HAP-1 (cell line): ENCODE measurements at regions not wholly inside any gene's neighbourhood (a gene's known extent, or its start where the extent isn't known, plus 50 kb on each side); places are given as distances from the start of the nearest gene placed in this dataset.

Experiments used
- DNase-seq, 2 experiments: peaks; one replicate each; pipeline ENCODE4 v3.0.0-alpha.2; 2016 to 2020; ENCODE audit warnings: low spot score in 2 of 2
- H3K27me3 ChIP-seq: fragments of 250-450 bp; sonication (Bioruptor Pico); 2 replicates; pipeline ENCODE4 v1.5.1; 2020; ENCODE audit warnings: low read depth, mild to moderate bottlenecking, moderate library complexity
- H3K36me3 ChIP-seq: fragments of 250-450 bp; sonication (Bioruptor Pico); replicated peaks from 2 replicates; pipeline ENCODE4 v1.5.1; 2020; ENCODE audit warnings: mild to moderate bottlenecking
- H3K4me1 ChIP-seq: fragments of 250-450 bp; sonication (Bioruptor Pico); 2 replicates; pipeline ENCODE4 v1.5.1; 2020; ENCODE audit warnings: mild to moderate bottlenecking
- H3K4me3 ChIP-seq: fragments of 250-450 bp; sonication (Bioruptor Pico); 2 replicates; pipeline ENCODE4 v1.5.1; 2020; ENCODE audit warnings: mild to moderate bottlenecking, moderate library complexity
- H3K9me3 ChIP-seq: fragments of 250-450 bp; sonication (Bioruptor Pico); 2 replicates; pipeline ENCODE4 v1.5.1; 2020; ENCODE audit warnings: mild to moderate bottlenecking, moderate library complexity
- in situ Hi-C: fragments of 300-500 bp; cut with MboI; formaldehyde crosslinking; loops from 3 replicates; pipeline ENCODE4 v1.14.3; 2020; ENCODE audit warnings: low sequenced_read_pairs, inconsistent platforms, mixed read lengths

DNA sequence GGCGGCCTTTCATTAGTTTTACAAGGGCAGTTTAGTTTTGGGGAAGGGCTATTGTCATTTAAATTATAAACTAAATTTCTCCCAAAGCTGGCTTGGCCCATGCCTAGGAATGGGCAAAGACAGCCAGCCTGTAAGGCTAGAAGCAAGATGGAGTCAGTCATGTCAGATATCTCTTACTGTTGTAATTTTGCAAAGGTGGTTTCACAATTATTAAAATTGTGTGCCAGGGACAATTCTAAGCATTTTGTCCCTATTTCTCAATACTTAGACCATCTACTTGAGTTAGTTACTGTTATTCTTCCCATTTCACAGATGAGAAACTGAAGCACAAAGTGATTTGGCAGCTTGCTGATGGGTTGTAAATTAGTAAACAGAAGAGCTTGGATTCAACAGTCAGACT lies 467.7 kb upstream of the GOT2 start:
- no peaks in the 10 kb centered on the region for H3K36me3 ChIP-seq
- H3K4me3 ChIP-seq: no peak overlapping the region
- H3K4me1 ChIP-seq: no peaks in the 10 kb centered on the region
- H3K9me3 ChIP-seq: no peaks in the 10 kb centered on the region
- peaks cover 7% of the 10 kb centered on the region; the same call in 1 of the 2 replicates for H3K27me3 ChIP-seq
- DNase-seq: no peak
- in situ Hi-C loops: no loop called here

DNA sequence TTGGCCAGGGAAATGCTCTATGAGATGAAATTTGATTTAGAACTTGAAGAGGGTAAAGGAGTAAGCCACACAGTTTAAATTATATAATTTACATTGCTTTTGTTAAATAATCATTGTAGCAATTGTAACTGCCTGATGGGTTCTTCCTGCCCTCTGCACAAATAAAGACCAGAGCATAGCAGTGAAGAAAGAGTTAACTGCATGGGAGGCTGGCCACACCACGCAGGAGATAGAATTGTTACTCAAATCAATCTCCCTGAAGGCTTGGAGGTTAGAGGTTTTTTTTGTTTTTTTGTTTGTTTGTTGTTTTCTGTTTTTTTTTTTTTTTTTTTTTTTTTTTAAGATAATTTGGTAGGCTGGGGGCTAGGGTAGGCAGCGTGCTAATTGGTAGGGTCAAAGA lies 467.0 kb upstream of the GOT2 start:
- Histone ChIP-seq H3K4me3 (no peak overlapping the region), H3K36me3 (no peaks in the 10 kb centered on the region), H3K9me3 (no peaks in the 10 kb centered on the region), H3K4me1 (no peaks in the 10 kb centered on the region), H3K27me3 (peaks cover 7% of the 10 kb centered on the region; the same call in 1 of the 2 replicates)
- in situ Hi-C loops: no loop called here
- DNase-seq: no peak

- in situ Hi-C loops: no loop called here
- DNase-seq: no peak
- Histone ChIP-seq H3K27me3 (peaks cover 11% of the 10 kb centered on the region; the same call in 1 of the 2 replicates), H3K36me3 (no peaks in the 10 kb centered on the region), H3K4me3 (no peak overlapping the region), H3K4me1 (no peaks in the 10 kb centered on the region), H3K9me3 (no peaks in the 10 kb centered on the region)
Observed at GRCh38 chr16:59198487-59198886, 464.4 kb upstream of the GOT2 start.

DNA sequence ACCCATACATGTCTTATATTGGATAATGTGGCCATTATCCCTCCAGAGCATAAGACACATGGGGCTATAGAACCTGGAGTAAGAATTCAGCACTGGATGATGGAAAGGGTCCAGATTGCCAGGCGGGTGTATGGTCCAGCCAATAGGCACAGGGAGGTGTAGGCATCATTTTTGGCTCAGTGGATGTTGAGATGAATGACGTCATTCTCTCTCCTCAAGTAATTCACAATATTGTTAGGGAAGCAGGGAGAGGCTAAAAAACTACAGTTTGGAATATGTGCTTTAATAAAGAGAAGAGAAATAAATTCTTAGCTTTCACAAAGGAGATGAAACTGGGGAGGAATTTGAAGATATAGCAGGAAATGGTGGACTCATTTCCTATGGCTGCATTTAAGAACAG lies 461.1 kb upstream of the GOT2 start:
- Histone ChIP-seq H3K36me3 (no peaks in the 10 kb centered on the region), H3K9me3 (no peaks in the 10 kb centered on the region), H3K27me3 (peaks cover 5% of the 10 kb centered on the region; the same call in 1 of the 2 replicates), H3K4me1 (no peaks in the 10 kb centered on the region), H3K4me3 (no peak overlapping the region)
- in situ Hi-C loops: no loop called here
- no peak for DNase-seq

DNA sequence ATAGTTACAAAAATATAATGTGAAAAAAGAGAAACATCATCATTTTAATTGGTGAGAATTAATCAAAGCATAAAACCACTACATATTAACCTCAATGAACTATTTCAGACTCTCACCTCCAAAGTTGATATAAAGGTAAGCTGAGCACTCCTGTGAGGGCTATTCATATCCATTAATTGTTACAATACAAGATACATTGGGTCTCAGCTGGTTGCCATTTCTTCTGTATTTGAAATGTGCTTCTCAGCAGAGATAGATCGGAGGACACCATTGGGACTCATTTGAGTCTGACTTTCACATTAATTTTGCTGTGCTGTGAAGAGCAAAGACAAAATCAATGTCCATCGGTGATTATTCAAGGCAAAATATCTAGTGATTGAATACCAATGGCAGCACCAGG lies 459.5 kb upstream of the GOT2 start:
- Histone ChIP-seq H3K9me3 (no peaks in the 10 kb centered on the region), H3K36me3 (no peaks in the 10 kb centered on the region), H3K27me3 (peaks cover 5% of the 10 kb centered on the region; the same call in 1 of the 2 replicates), H3K4me1 (no peaks in the 10 kb centered on the region), H3K4me3 (no peak overlapping the region)
- in situ Hi-C loops: no loop called here
- DNase-seq: no peak

GRCh38 chr16:59192551-59193199 lies 458.6 kb upstream of the GOT2 start:
- Histone ChIP-seq H3K27me3 (peaks cover 5% of the 10 kb centered on the region; the same call in 1 of the 2 replicates), H3K36me3 (no peaks in the 10 kb centered on the region), H3K9me3 (no peaks in the 10 kb centered on the region), H3K4me1 (no peaks in the 10 kb centered on the region), H3K4me3 (no peak overlapping the region)
- in situ Hi-C loops: no loop called here
- peak in 1 of 2 experiments; percentile 81 for DNase-seq

DNA sequence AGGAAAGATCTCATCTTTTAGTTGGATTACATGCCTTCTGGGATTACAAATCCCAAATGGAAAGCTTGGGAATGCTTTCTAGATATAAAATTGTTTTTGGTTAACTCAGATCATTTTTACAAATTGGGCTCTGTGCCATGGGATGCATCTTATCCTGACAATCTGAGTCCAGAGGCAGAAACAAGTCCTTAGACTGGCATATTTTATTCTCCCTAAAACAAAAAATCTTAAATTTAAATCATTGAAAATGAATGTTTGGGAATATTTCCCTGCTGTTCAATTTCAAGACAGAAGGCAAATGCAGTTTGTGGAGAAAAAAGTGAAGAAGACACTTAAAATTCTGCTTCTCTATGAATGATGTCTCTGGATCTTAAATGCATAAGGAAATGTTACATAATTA lies 456.6 kb upstream of the GOT2 start:
- no peak overlapping the region for H3K4me3 ChIP-seq
- H3K36me3 ChIP-seq: no peaks in the 10 kb centered on the region
- peaks cover 5% of the 10 kb centered on the region; the same call in 1 of the 2 replicates for H3K27me3 ChIP-seq
- no peaks in the 10 kb centered on the region for H3K4me1 ChIP-seq
- H3K9me3 ChIP-seq: no peaks in the 10 kb centered on the region
- no peak for DNase-seq
- in situ Hi-C loops: no loop called here

GRCh38 chr16:59188029-59188428 lies 453.9 kb upstream of the GOT2 start:
- DNase-seq: no peak
- in situ Hi-C loops: no loop called here
- no peak overlapping the region for H3K4me3 ChIP-seq
- H3K36me3 ChIP-seq: no peaks in the 10 kb centered on the region
- no peaks in the 10 kb centered on the region for H3K4me1 ChIP-seq
- no peaks in the 10 kb centered on the region for H3K27me3 ChIP-seq
- no peaks in the 10 kb centered on the region for H3K9me3 ChIP-seq

GRCh38 chr16:59181821-59182420 lies 447.8 kb upstream of the GOT2 start:
- H3K4me1 ChIP-seq: no peaks in the 10 kb centered on the region
- in situ Hi-C loops: no loop called here
- H3K9me3 ChIP-seq: no peaks in the 10 kb centered on the region
- no peak for DNase-seq
- no peaks in the 10 kb centered on the region for H3K36me3 ChIP-seq
- H3K27me3 ChIP-seq: no peaks in the 10 kb centered on the region
- H3K4me3 ChIP-seq: no peak overlapping the region

DNA sequence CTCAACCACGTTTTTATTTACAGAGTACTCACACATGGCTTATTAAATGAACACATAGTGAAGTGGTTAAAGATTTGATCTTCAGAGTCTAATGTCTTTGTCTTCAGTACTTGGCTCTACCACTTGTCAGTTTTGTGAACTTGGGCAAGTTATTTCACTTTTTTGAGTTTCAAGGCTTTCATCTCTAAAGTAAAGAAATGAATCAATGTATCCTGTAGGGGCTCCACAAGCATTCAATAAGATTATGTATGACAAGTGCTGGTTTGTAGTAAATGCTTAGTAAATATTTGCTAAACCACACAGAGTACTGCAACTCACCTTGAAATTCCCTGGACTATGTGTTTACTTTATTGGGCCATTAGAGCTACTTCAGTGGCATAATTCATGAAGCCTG lies 446.0 kb upstream of the GOT2 start:
- no peaks in the 10 kb centered on the region for H3K36me3 ChIP-seq
- in situ Hi-C loops: no loop called here
- H3K4me1 ChIP-seq: no peaks in the 10 kb centered on the region
- H3K4me3 ChIP-seq: no peak overlapping the region
- no peak for DNase-seq
- H3K9me3 ChIP-seq: no peaks in the 10 kb centered on the region
- H3K27me3 ChIP-seq: no peaks in the 10 kb centered on the region

DNA sequence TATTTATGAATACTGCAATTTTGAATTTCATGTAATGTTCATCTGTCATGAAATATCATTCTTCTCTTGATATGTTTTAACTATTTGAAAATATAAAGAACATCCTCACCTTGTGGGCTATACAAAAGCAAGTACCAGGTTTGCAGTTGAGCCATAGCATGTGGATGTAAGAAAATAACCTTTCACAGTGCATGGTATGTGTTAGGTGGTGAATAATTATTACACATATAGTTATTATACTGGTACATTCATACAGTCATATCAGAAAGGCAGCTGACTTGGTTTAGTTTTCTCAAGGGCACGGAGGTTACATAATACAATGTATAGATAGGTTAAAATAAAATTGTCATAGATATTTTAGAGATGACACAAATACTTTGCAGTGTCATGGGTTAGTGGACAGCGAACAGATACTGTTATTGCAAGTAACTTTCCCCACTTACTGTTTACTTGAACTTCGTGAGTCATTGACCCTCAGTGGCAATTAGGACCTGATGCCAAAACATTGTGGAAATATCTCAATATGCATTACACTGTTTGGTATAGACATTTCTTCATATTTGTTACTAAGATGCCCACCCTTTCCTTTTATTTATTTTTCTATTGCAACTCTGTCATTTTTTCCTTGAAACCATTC lies 445.4 kb upstream of the GOT2 start:
- Histone ChIP-seq H3K4me1 (no peaks in the 10 kb centered on the region), H3K36me3 (no peaks in the 10 kb centered on the region), H3K9me3 (no peaks in the 10 kb centered on the region), H3K4me3 (no peak overlapping the region), H3K27me3 (no peaks in the 10 kb centered on the region)
- no peak for DNase-seq
- in situ Hi-C loops: no loop called here

- Histone ChIP-seq H3K36me3 (no peaks in the 10 kb centered on the region), H3K4me3 (no peak overlapping the region), H3K4me1 (peaks cover 18% of the 10 kb centered on the region), H3K27me3 (no peaks in the 10 kb centered on the region), H3K9me3 (no peaks in the 10 kb centered on the region)
- no peak for DNase-seq
- in situ Hi-C loops: no loop called here
Observed at GRCh38 chr16:59173408-59173831, 439.3 kb upstream of the GOT2 start.

DNA sequence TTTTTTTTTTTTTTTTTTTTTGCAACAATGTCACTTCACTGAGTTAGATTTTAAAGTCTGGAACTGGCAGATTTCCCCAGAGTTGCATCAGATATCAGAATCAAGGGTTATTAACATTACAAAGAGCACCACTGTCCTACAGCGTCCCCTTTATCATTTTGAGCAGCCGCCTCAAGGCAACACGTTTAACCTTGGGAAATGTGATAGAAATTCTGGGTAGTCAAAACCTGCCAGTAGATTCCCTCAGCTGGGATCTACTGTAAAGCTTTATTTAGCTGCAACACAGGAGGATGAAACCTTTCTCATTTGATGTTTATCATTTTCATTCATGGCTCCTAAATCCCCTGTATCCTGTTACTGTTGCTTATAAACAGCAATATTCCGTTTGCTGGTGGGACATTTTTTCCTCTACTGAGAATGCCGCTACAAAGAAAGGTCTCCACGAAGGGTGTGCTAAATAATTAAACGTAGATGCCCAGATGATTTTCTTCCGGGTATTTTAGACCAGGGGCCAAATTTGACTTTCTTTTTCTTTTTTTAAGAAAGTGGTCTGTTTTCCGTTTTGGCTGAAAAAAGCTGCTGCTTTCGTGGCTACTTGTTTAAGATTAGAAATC lies 436.1 kb upstream of the GOT2 start:
- in situ Hi-C loops: no loop called here
- Histone ChIP-seq H3K9me3 (no peaks in the 10 kb centered on the region), H3K36me3 (no peaks in the 10 kb centered on the region), H3K4me1 (peaks cover 19% of the 10 kb centered on the region), H3K27me3 (no peaks in the 10 kb centered on the region), H3K4me3 (no peak overlapping the region)
- DNase-seq: peak; percentile 59 to 81

DNA sequence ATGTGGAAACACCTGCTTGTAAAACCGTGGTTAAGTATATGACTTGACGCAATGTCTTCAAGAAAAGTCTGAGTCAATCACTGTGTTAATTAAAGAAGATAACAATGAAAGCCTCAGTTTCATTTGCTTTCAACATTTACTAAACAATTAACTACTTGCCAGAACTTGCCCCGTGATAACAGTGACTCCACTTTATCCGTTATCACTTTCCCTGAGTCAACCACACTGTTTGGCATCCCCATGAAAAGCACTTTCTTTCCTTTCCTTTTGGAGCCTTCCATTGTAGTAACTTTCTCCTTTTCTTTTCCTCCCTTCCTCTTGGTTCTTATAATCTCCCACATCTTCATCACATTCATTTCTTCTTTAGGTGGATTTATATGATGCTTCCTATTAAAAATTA lies 435.1 kb upstream of the GOT2 start:
- no peaks in the 10 kb centered on the region for H3K9me3 ChIP-seq
- H3K36me3 ChIP-seq: no peaks in the 10 kb centered on the region
- H3K4me1 ChIP-seq: peaks cover 19% of the 10 kb centered on the region
- in situ Hi-C loops: no loop called here
- H3K4me3 ChIP-seq: no peak overlapping the region
- H3K27me3 ChIP-seq: no peaks in the 10 kb centered on the region
- peak in 1 of 2 experiments; percentile 4 for DNase-seq
